Stomach (tissue), 4 donors: ENCODE measurements at regions not wholly inside any gene's neighbourhood (a gene's known extent, or its start where the extent isn't known, plus 50 kb on each side); places are given as distances from the start of the nearest gene placed in this dataset.

ENCODE experiments used
- EP300 ChIP-seq: sonication (generic); formaldehyde crosslinking; IDR thresholded peaks from one replicate; pipeline ENCODE4 v1.6.1; 2017; ENCODE audit warnings: antibody characterized with exemption
- POLR2A ChIP-seq, 4 donors: fragments of 450-650 bp; IDR thresholded peaks; one replicate each; pipeline ENCODE4 v1.6.1; 2016; ENCODE audit warnings: antibody characterized with exemption in 4 of 4, control low read depth in 2 of 4, mild to moderate bottlenecking in 1 of 4, moderate library complexity in 1 of 4
- POLR2AphosphoS5 ChIP-seq, 3 donors: sonication (generic); formaldehyde crosslinking; IDR thresholded peaks; one replicate each; pipeline ENCODE4 v1.6.1; 2016; ENCODE audit warnings: antibody characterized with exemption in 3 of 3
- TF ChIP-seq, protein P1 (sequence below), 7 experiments: fragments of 450-650 bp in 4 of 7; fragments of 200-600 bp in 3 of 7; sonication (generic) in 3 of 7; IDR thresholded peaks; one replicate each; pipeline ENCODE4 v1.5.1; 2016 to 2019; ENCODE audit warnings: antibody characterized with exemption in 7 of 7, control low read depth in 2 of 7, mild to moderate bottlenecking in 1 of 7

DNA sequence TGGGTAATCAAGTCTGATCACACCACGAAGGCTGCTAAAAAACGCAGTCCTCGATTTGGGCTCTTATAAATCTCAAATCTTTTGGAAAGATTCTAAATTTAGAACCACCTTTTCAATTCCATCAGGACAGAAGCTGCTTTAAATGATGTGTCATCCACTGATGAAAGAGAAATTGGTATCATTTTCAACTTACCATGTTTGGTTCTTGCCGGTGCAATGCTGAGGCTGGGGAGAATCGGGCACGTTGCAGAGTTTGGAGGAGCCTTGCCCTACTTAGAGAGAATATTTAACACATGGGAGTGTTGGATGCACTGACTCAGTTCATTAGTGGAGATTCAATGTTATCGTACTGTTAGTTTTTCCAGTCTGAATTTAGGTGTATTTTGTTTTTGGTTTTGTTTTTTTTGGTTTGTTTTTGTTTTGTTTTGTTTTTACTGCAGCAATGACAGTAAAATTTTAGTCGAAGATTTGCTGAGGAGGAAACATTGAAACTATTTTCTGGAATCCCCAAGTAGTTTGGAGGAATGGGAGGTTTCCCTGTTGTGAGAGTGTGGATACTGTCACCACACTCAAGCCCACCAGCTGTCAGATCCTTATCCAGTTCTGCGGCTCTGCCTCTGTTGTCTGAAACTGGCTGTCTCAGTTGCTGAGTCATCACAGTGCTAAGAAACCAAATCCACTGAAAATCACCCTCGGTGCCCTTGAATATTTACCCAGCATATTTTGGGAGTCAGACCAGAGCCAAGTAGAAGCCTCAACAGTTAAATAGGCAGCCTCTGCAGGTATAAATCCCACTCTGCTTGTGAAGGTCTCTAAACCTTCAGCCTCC, 497.0 kb downstream of the BTBD3 start:
- TF ChIP-seq, protein P1, sequence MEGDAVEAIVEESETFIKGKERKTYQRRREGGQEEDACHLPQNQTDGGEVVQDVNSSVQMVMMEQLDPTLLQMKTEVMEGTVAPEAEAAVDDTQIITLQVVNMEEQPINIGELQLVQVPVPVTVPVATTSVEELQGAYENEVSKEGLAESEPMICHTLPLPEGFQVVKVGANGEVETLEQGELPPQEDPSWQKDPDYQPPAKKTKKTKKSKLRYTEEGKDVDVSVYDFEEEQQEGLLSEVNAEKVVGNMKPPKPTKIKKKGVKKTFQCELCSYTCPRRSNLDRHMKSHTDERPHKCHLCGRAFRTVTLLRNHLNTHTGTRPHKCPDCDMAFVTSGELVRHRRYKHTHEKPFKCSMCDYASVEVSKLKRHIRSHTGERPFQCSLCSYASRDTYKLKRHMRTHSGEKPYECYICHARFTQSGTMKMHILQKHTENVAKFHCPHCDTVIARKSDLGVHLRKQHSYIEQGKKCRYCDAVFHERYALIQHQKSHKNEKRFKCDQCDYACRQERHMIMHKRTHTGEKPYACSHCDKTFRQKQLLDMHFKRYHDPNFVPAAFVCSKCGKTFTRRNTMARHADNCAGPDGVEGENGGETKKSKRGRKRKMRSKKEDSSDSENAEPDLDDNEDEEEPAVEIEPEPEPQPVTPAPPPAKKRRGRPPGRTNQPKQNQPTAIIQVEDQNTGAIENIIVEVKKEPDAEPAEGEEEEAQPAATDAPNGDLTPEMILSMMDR (IDR thresholded peaks at IDR 0.05) = no peak
- no peak for TF ChIP-seq POLR2A (IDR thresholded peaks at IDR 0.05)
- TF ChIP-seq POLR2AphosphoS5 (IDR thresholded peaks at IDR 0.05) = no peak
- TF ChIP-seq EP300 = no peak
